ENCODE measurements at regions not wholly inside any gene's neighbourhood (a gene's known extent, or its start where the extent isn't known, plus 50 kb on each side); places are given as distances from the start of the nearest gene placed in this dataset.

- Histone ChIP-seq H3K18ac (ENCODE audit: insufficient read length, low read depth, low read length) (no peak overlapping the region), H2BK12ac (ENCODE audit: insufficient read length, low read depth, low read length) (no peak overlapping the region), H2BK15ac (ENCODE audit: low read depth, low read length) (no peak overlapping the region), H4K91ac (ENCODE audit: insufficient read length, low read depth, low read length) (no peak overlapping the region), H3T11ph (ENCODE audit: low read length) (no peak overlapping the region), H3K9ac (ENCODE audit: extremely low read depth, insufficient read length, low read length) (no peak overlapping the region), H4K20me1 (ENCODE audit: control insufficient read depth, insufficient read depth, insufficient read length) (no peaks in the 10 kb centered on the region), H2BK5ac (ENCODE audit: insufficient read length, low read length) (no peak overlapping the region), H3K9me3 (ENCODE audit: control insufficient read depth, low read depth, low read length) (no peaks in the 10 kb centered on the region), H4K8ac (replicated peaks; ENCODE audit: insufficient read length, low read depth, low read length) (no peak overlapping the region), H2BK120ac (ENCODE audit: low read depth, low read length, poor library complexity, severe bottlenecking) (no peak overlapping the region), H4K5ac (ENCODE audit: insufficient read length, low read depth, low read length) (no peak overlapping the region), H3K27me3 (ENCODE audit: insufficient read depth, low read length) (no peaks in the 10 kb centered on the region), H3K79me1 (ENCODE audit: insufficient read depth, low read depth, low read length, poor library complexity, severe bottlenecking) (no peaks in the 10 kb centered on the region), H3K14ac (ENCODE audit: insufficient read depth, low read length) (no peak overlapping the region), H3K4me2 (ENCODE audit: insufficient read depth, insufficient read length, low read length) (no peak overlapping the region), H3K56ac (ENCODE audit: insufficient read length, low read depth, low read length) (no peak overlapping the region), H3K27ac (ENCODE audit: insufficient read length, low read depth, low read length) (no peak overlapping the region), H2BK20ac (ENCODE audit: low read depth, low read length, poor library complexity, severe bottlenecking) (no peak overlapping the region), H3K23ac (ENCODE audit: insufficient read length, low read depth, low read length) (no peak overlapping the region), H3K4me1 (ENCODE audit: insufficient read depth, low read length) (no peaks in the 10 kb centered on the region), H2AFZ (ENCODE audit: low read length) (no peak overlapping the region), H3K4ac (ENCODE audit: low read depth, low read length) (no peak overlapping the region), H3K23me2 (ENCODE audit: insufficient read length, low read depth, low read length, poor library complexity, severe bottlenecking) (no peaks in the 10 kb centered on the region), H2AK5ac (ENCODE audit: insufficient read length, low read length) (no peak overlapping the region), H3K79me2 (ENCODE audit: insufficient read depth, low read length) (no peaks in the 10 kb centered on the region)
- no peaks in the 10 kb centered on the region for H3K36me3 Mint-ChIP-seq (ENCODE audit: insufficient read depth in 1 of 3, low read depth in 3 of 3)
- no peak overlapping the region for H3K27ac Mint-ChIP-seq
- no peak for DNase-seq
- TF ChIP-seq CTCF (conservative IDR thresholded peaks at IDR 0.05): no peak
- H3K9me3 Mint-ChIP-seq: no peaks in the 10 kb centered on the region
- H3K27me3 Mint-ChIP-seq (ENCODE audit: low read depth): no peaks in the 10 kb centered on the region
- H3K4me3 Mint-ChIP-seq: no peak overlapping the region
- WGBS (ENCODE audit: extremely low coverage, insufficient read length, low lambda C conversion rate): no CpG with 5 or more reads among the region's 6 CpGs
- H3K4me1 Mint-ChIP-seq: no peaks in the 10 kb centered on the region
Measured at GRCh38 chr2:224272237-224272910, 129.5 kb downstream of the FAM124B start.

Measured in H9 (cell line).